Glomerular visceral epithelial cell (primary cell): ENCODE measurements at regions not wholly inside any gene's neighbourhood (a gene's known extent, or its start where the extent isn't known, plus 50 kb on each side); places are given as distances from the start of the nearest gene placed in this dataset.
A peak's percentile ranks its signal among the peaks of the same experiment; 100 is the strongest.
"Not testable (repeated sequence)": the region's sequence is repeated elsewhere in the genome, so short reads cannot be mapped to it uniquely, and the experiment has no call there.

Source experiments
- DNase-seq: peaks from one replicate; pipeline ENCODE4 v3.0.0-alpha.2; 2016; ENCODE audit errors: extremely low spot score

DNA sequence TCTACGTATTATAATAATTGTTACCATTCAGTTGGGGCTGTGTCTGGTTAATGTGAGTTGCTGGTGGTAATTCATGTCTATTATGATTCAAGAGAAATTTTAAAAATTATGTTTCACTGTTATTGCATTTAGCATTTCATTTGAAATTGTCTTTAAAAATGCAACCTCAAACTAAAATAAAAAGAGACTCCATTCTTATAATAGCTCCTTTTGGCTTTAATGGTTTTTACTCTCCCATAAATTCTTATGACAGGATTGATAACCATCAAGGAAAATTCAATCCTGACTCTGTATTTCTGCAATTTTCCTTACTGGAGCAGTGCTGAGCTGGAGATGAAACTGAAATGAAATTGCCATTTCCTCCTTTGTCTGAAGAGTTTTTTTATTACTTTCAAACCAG lies 262.7 kb downstream of the REEP3 start:
- DNase-seq, result no peak

DNA sequence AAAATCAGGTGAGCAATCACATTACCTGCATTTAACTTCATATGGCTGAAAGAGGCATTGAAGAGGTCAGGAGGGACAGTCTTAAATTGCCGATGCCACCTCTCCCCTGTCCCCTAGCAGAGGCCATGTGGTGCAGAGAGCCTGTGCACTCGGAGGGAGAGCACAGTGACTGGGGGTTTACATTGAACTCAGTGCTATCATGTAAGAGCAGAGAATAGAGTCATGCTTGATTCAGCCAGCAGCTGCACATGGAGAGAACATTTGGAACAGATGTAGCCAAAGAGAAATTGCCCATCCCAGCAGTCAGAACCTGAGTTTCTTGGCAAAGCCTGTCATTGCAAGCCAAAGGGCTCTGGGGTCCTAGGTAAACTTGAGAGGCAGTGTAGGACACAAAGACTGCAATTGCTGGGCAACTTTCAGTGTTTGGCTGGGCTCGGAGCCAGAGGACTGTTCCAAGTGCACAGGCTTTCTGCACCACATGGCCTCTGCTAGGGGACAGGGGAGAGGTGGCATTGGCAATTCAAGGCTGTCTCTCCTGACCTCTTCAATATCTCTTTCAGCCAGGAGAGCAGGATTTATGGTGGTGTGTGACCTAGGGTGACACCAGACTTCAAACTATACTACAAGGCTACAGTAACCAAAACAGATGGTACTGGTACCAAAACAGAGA lies 267.1 kb downstream of the REEP3 start:
- DNase-seq, result no peak

DNA sequence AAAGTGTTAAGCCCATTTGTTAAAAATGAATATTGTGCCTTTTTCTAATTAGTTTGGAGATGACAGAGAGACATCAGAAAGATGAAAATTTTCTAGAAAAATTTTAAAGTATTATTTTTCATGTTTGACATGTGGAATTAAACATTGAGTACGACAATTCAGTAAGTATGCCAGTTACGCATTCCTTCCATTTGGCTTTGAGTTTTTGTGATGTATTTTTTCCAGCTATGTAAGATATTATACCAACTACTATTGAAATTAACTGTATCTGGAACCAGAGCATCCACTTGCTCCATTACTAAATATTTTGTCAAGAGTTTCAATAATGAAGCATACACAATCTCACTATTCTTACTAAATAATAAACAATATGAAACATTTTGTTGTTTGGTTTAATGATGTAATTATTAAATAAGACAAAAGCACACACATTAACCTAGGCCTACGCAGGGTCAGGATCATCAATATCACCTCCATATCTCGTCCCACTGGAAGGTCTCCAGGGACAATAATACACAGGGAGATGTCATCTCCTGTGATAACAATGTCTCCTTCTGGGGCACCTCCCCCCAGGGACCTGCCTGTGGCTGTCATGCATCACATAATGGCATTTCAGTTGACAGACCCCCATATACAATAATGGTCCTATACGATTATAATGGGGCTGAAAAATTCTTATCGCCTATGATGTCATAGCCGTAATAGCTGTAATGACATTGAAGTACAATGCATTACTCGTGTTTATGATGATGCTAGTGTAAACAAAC lies 274.1 kb downstream of the REEP3 start:
- no peak for DNase-seq

DNA sequence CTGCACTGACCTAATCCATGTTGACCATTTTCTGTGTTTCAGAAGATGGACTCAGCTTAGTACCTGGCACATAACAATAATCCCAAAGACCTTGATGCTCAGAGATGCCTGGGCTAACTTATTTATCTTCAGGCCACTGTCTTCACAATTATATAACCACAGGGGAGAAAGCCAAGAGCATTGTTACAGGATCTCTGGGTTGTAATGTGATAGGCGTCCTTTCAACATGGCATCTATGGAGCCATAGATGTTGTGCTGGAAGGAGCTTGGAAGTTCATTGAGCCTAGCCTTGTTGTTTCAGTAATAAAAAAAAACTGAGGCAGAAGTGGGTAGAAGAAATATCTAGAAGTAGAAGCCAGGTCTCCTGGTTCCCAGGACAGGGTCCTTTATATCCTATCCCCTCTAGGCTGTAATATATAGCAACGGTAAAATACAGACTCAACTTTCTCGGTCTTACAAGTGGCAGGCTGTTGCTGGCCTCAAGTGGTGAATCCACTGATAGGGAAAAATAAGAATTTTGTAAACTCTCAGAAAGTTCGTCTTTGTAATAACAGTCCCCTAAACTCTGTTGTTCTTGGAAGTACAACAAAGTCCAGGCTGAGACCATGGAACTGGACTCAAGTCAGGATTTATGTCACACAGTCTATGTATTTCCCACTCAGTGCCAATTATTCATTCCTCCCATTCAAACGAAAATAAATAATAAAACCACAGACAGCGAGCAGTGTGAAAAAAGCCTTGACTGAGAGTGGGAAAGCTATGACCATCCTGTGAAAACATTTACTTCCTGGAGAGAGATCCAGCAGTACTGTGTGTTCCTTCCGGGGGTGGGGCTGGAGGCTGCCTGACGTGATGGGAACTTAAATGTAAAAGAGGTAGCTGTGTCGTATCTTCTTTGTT lies 277.6 kb downstream of the REEP3 start:
- DNase-seq, result peak; percentile 67

DNA sequence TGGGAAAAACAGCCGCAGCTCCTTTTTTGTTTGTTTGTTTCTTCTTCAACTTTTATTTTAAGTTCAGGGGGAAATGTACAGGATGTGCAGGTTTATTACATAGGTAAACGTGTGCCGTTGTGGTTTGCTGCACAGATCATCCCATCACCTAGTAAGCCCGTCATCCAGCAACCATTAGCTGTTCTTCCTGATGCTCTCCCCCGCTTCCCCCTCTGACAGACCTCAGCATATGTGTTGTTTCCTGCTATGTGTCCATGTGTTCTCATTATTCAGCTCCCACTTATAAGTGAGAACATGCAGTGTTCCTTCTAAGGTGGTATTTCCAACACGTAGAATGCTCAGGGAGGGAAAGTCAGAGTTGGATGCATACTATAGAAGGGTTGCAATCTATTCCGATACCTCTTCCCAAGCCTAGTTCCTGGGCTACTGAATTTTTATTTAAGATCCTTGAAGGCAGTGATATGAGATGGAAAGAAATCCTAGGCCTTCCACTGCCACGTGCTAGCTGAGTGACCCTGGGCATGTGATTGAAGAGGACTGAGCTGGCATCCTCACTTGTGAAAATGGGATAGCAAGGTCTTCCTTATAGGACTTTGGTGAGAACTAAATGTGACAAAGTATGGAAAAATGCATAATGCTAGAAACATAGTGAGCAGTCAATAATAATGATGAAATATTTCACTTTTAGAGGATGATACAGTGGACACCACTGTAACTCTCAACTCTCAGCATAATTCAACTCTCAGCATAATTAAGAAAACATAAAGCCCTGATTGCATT lies 278.5 kb downstream of the REEP3 start:
- no peak for DNase-seq

GRCh38 chr10:63801166-63801565 lies 280.0 kb downstream of the REEP3 start:
- DNase-seq, result no peak

GRCh38 chr10:63806330-63806729 lies 285.1 kb downstream of the REEP3 start:
- no peak for DNase-seq

- DNase-seq, result no peak
Measured at GRCh38 chr10:63812501-63812900, 291.3 kb downstream of the REEP3 start.

- DNase-seq, result peak; percentile 61
Measured at GRCh38 chr10:63819753-63820329, 298.6 kb downstream of the REEP3 start.

DNA sequence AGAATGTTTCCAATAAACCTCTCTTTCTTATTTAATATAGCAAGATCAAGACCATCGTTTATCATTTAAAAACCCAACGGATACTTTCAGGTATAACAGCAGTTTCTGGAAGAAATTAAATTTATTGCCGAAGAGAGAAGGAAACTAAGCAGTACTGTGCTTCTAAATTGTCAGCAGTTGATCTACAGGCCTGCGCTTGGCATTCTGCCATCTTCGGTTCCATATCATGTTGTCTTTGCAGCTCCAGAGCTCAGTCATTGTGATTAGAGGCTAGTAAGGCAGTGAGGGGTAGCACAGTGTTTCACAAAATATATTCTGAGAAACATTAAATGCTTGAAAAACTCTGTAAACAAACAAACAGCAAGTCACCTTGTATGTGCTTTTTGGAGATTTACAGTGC lies 301.3 kb downstream of the REEP3 start:
- DNase-seq, result no peak

DNA sequence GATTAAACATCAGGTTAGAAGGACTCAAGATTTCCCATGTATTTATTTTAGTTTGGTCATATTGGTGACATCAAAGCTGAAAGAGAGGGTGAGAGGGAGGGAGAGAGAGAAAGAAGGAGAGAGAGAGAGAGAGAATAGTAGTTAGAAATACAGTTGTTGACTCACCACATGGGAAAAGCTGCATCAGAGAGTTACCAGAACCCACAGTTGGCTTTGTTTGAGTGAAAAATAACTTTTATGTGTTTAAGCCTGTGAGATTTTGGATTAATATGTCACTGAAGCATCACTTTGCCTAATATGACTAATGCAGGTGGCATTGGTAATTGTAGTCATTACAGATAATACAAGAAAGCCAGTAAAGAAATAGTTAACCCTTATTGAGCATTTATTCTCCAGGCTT lies 303.9 kb downstream of the REEP3 start:
- DNase-seq, result peak; percentile 38

DNA sequence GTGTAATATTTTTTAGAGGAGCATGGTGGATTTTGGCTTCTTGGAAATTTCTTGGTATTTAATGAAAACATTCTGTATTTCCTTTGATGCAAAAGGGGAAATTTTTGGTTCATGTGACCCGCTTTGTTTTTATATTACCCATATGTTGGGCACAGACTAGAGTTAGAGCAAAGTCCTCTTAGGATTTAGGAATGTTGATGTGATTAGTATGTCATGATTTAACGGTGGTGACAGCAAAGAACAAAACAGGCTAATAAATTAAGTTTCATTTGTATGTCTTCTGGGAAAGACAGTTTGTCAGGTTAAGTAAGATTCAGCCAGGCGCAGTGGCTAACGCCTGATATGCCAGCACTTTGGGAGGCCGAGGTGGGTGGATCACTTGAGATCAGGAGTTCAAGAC lies 304.6 kb downstream of the REEP3 start:
- DNase-seq, result no peak

GRCh38 chr10:63827018-63827417 lies 305.8 kb downstream of the REEP3 start:
- DNase-seq, result not testable (repeated sequence)

DNA sequence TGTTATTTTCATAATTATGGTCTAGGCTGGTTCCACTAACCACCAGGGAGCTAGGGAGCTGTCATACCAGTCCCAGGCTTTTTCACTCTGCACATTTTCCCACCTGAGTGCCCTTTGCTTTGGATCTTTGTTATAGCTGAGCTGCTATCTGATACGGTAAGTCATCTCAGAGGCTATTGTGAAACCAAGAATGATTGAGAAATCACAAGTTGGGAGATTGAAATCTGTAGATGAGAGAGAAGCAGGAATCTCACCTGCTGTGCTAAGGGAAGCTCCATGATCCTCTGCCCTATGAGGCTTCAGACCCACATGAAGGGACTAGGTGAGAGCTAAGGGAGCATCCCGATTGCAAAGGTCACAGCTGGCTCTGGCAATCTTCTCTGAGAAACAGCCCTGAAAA lies 307.8 kb downstream of the REEP3 start:
- DNase-seq, result no peak

DNA sequence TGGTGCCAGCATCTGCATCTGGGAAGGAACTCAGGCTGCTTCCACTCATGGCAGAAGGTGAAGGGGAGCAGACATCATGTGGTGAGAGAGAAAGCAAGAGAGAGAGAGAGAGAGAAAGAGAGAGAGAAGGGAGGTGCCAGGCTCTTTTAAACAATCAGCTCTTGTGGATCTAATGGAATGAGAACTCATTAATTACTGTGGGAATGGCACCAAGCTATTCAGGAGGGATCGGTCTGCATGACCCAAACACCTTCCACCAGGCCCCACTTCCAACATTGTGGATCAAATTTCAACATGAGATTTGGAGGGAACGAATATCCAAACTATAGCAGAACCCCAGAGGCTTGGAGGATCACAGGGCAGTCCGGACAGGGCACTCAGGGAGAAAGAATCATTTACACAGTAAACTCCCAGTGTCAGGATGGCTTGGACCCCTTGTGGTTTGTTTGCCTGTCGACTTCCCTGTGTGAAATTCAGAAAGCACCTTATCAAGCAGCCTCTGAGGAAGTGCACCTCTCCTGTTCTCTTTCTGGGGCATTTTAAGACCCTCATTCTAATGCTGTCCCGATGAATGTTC lies 308.5 kb downstream of the REEP3 start:
- no peak for DNase-seq

DNA sequence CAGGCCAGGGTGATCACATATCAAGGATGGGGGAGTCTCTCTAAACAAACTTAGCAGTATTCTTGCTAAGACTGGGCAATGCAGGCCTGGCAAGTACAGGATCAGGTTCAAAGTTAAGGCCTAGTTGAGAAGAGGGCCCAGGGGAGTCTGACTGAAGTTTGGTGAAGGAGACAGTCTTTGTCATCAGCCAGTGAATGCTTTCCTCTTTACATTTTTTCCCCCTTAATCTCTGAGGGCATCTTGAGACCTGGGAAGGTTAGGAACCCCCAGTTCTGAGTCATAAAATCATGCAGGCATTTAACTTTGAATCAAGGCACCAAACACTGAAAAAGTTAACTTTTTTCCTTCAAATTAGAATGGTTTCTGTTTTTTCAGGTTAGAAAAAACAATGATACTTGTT lies 311.5 kb downstream of the REEP3 start:
- DNase-seq, result no peak

DNA sequence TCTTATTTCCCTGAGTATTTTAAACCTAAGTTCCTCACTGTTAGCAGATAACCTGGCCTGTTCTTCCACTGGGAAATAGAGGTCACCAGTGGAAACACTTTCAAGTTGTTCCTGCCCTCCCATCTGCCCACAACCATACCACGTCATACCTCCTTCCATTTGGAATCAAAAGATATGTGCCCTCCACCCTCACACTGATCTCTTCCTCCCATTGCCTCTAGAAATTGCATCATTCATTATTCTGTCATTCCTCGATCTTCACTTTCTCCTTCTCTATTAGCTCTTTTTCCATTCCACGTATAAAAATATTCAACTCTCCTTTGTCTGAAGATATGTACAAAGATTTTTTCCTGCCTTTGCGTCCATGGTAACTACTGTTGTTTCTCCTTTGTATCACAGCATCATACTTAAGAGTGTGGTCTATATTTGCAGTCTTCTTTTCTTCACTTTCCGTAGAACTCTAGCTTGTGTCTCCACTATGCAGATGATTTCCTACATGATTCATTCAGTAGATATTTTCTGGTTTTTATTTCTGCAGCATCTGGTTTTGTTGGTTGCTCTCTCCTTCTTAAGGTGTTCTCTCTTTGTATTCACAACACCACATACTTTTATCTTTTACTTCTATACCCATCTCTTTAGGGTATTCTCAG lies 312.3 kb downstream of the REEP3 start:
- no peak for DNase-seq

- no peak for DNase-seq
Measured at GRCh38 chr10:63836666-63837442, 315.7 kb downstream of the REEP3 start.

- no peak for DNase-seq
Measured at GRCh38 chr10:63841761-63842160, 320.6 kb downstream of the REEP3 start.

- DNase-seq, result no peak
Measured at GRCh38 chr10:63843107-63843506, 321.9 kb downstream of the REEP3 start.
